ENCODE measurements at regions not wholly inside any gene's neighbourhood (a gene's known extent, or its start where the extent isn't known, plus 50 kb on each side); places are given as distances from the start of the nearest gene placed in this dataset.
A peak's percentile ranks its signal among the peaks of the same experiment; 100 is the strongest.
"Not testable (repeated sequence)": the region's sequence is repeated elsewhere in the genome, so short reads cannot be mapped to it uniquely, and the experiment has no call there.

GRCh38 chr21:16187603-16188301 is 458.0 kb downstream of the USP25 start:
- DNase-seq, result no peak

DNA sequence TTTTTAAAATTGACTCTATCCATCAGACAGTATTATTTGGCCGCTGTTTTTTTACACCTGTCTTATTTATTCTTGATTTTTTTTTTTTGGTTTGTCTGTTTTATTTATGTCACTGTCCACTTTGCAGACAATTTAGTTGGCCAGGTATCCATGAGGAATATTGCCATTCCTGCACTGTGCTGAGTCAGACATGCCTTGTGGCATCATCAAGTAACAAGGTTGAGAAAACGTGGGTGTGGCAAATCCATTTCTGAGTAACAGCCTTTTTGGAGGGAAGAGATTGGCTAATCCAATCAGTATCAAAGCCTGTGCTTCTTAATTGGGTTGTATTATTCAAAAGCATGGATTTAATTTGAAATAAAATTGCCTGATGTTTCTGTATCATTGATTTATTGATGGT is 463.1 kb downstream of the USP25 start:
- no peak for DNase-seq

DNA sequence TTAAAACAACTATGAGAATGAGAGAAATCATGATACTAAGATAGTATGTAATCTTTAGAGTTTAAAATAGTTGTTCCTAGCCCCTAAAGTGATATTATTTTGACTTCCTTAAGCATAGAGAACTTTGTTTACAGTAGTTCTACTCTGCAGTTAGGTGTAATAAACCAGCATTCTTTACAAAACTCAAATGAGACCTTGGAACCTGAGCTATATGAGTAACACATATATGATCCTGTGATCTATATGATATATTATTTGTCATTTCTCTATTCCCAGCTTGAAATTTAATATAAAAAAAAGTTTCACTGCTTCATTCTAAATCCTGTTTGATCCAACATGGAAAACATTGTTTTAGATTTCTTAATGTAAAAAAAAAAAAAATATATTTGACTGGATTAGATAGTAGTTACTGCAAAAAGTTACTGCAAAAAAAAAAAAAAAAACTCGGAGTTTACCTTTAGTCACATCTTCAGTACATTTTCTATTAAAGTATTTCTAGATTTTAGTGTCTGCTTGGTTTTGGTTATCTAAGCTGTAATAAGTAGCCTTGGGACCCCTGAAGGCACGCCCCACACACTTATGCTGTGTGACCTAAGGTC is 463.8 kb downstream of the USP25 start:
- no peak for DNase-seq

- no peak for DNase-seq
Measured at GRCh38 chr21:16194095-16194787, 464.5 kb downstream of the USP25 start.

- no peak for DNase-seq
Measured at GRCh38 chr21:16194788-16195537, 465.2 kb downstream of the USP25 start.

GRCh38 chr21:16195538-16195910 is 465.7 kb downstream of the USP25 start:
- DNase-seq, result no peak

GRCh38 chr21:16196001-16196400 is 466.2 kb downstream of the USP25 start:
- no peak for DNase-seq

- no peak for DNase-seq
Measured at GRCh38 chr21:16198546-16198945, 468.8 kb downstream of the USP25 start.

DNA sequence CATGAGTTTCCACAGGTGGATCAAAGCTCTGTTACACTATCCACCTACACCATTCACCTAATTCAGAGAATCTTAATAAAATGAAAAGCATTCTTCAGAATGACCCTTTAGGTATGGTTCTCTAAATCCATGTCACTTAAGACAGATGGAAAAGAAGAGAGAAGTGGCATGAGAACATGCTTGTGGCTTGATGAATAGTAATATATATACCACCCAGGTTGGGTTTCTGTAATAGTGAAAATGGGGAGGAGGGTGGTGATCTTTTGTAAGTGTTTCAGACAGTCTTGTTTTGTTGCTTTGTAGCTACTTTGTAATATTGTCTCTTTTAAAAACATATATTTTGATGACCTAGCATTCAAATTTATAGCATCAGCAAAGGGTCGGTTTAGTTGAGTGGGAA is 469.8 kb downstream of the USP25 start:
- DNase-seq, result no peak

DNA sequence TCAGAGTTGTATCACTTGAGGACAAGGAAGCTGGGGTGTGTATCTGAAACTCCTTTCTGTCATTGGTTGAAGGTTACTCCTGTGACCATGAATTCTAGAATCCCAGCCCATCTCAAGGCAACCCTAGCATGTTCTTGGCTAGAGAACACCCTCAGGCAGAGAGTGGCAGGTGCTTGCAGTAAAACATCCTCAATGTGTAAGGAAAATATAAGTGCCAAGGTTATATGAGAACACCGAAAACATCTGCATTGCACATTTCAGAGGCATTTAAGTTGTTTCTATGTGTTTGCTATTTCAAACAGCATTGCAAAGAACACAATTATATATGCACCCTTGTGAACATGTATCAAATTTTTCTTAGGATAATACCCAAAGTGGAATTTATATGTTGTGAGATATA is 471.9 kb downstream of the USP25 start:
- DNase-seq, result no peak

- no peak for DNase-seq
Measured at GRCh38 chr21:16205527-16205926, 475.7 kb downstream of the USP25 start.

DNA sequence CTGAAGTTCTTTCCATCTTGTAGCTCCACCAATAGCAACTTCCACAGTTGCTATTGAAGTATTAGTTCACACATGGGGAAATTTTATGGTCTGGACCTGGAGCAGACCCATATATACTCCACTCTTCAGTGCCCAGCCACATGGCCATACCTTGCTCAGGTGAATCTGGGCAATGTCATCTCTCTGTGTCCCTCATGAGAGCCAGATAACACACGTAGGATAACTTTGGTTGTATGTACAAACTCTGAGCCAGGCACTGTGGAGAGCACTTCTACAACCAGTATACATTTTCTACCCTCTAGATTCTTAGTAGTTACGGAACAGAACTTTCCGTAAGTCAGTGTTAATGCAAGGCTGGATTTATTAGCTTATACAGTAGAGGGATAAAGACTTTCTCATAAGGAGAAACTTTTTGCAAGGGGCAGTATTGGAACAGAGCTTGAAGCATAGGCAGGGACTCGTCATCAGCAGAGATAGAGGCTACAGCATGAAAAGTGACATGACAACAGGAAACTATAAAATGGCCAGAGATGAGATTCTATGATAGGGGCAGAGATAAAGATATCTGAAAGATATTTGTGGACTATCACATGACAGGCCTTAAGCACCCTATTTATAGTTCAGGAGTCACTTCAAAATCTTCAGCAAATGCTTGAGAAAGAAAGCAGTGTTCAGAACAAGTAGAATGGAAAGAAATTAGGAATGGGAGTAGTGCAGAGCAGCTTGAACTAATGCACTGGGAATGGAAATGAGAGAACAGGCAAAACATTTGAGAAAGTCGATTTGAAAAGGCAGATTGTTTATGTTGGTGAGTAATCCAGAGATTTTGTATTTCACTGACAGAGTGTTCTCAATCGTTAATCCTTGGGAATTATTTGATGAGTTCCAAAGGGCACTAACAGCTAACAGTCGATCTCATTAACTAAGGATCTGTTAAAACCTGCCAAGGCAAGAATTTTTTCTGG is 481.8 kb downstream of the USP25 start:
- DNase-seq, result no peak

GRCh38 chr21:16213518-16213917 is 483.7 kb downstream of the USP25 start:
- DNase-seq, result no peak

- DNase-seq, result no peak
Measured at GRCh38 chr21:16215193-16215592, 485.4 kb downstream of the USP25 start.

- no peak for DNase-seq
Measured at GRCh38 chr21:16215663-16216183, 485.9 kb downstream of the USP25 start.

DNA sequence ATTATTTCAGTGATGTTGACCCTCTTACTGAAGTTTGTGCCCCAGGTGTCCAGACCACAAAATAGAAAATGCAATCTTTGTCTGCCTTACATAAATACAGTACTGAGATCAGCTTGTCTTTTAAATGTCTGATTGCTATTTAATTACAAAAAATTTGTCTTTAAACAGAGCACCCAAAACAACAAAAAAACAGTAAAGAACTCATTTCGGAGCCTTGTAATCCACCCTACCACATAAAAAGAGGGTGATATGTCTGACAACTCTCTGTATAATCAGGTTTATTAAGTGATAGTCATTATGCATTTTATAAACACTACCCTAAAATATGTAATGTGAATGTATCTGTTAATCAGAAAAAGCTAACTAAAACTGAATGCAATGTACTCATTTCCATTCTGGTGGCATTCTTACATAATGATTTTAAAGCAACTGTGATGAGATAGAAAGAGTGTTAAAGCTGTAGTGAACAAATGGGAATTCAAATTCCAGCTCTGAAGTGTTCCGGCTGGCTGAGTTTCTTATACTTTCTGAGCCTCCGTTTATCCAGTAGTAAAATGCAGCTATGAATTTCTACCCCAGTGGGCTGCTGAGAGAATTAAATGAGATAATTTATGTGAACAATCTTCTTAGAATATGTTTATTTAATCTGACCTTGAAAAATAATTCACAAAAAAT is 486.6 kb downstream of the USP25 start:
- no peak for DNase-seq

- no peak for DNase-seq
Measured at GRCh38 chr21:16218682-16219343, 489.0 kb downstream of the USP25 start.

DNA sequence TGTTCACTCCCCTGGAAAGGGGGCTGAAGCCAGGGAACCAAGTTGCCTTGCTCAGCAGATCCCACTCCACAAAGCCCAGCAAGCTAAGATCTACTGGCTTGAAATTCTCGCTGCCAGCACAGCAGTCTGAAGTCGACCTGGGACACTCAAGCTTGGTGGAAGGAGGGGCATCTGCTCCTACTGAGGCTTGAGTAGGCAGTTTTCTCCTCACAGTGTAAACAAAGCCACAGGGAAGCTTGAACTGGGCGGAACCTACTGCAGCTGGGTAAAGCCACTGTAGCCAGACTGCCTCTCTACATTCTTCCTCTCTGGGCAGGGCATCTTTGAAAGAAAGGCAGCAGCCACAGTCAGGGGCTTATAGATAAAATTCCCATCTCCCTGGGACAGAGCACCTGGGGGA is 495.0 kb downstream of the USP25 start:
- not testable (repeated sequence) for DNase-seq

GRCh38 chr21:16239659-16240265 is 510.0 kb downstream of the USP25 start:
- peak; percentile 1 for DNase-seq

DNA sequence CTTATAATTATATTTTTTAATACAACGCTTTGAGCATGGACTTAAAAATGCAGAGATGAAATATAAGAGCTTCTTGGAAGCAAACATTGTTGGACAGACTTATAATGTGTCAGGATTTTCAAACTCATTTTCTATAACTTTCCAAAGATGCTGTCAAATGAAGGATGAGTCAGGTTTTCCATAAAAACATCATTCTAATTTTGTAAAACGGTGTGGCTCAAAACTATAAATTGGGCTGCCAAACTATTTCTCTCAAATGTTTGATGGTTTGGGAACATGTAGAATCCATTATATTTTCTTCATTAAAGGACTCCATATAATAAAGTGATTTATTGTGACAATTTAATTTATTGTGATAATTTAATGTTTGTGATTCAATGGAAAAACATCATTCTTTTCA is 511.2 kb downstream of the USP25 start:
- DNase-seq, result no peak
